ENCODE measurements at regions not wholly inside any gene's neighbourhood (a gene's known extent, or its start where the extent isn't known, plus 50 kb on each side); places are given as distances from the start of the nearest gene placed in this dataset.

DNA sequence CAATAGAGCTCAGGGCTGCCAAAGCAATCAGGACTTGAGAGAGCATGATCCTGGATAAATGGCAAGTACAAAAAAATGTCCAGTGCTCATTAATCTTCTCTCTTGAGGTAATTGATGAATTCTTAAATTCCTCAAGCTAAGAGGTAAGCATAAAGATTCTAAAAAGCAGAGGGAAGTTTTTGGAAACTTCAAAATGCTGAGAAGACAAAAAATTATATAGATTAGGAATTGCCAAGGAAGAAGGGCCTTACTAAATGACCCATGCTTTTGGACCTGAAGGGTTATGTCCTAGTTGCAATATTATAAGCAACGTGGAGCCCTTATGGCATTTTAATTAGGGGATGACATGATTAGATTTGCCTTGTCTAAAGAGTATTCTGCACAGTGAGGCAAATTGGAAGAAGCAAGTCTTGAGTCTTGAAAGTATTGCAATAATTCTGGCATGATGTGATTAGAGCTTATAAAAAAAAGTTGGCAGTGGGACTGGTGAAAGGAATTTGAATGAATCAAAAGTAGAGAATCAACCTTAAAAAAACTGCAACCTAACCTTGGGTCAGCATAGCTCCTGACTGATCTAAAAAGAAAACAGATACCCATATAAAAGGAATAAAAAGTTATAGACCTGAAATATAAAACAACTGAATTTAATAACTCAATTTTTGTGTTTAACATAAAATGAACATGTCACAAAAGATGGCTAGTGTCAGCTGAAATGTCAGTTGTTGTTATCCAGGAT, 323.8 kb upstream of the ARRDC3 start:
- Histone ChIP-seq H3K27ac (no peak overlapping the region), H3K4me1 (no peaks in the 10 kb centered on the region), H3K36me3 (no peaks in the 10 kb centered on the region), H3K9me3 (peaks cover 0 to 8% (median 0%) of the 10 kb centered on the region in 11 donors), H3K27me3 (no peaks in the 10 kb centered on the region), H3K4me3 (no peak overlapping the region)
- ATAC-seq (no peak), DNase-seq (no peak)
- TF ChIP-seq, protein P1, sequence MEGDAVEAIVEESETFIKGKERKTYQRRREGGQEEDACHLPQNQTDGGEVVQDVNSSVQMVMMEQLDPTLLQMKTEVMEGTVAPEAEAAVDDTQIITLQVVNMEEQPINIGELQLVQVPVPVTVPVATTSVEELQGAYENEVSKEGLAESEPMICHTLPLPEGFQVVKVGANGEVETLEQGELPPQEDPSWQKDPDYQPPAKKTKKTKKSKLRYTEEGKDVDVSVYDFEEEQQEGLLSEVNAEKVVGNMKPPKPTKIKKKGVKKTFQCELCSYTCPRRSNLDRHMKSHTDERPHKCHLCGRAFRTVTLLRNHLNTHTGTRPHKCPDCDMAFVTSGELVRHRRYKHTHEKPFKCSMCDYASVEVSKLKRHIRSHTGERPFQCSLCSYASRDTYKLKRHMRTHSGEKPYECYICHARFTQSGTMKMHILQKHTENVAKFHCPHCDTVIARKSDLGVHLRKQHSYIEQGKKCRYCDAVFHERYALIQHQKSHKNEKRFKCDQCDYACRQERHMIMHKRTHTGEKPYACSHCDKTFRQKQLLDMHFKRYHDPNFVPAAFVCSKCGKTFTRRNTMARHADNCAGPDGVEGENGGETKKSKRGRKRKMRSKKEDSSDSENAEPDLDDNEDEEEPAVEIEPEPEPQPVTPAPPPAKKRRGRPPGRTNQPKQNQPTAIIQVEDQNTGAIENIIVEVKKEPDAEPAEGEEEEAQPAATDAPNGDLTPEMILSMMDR (IDR thresholded peaks at IDR 0.05), result no peak
- intact Hi-C loops (cut with DNase I), result no loop called here
- 16 to 18% methylated on average over 1 of the region's 1 CpG for WGBS, 2 donors

DNA sequence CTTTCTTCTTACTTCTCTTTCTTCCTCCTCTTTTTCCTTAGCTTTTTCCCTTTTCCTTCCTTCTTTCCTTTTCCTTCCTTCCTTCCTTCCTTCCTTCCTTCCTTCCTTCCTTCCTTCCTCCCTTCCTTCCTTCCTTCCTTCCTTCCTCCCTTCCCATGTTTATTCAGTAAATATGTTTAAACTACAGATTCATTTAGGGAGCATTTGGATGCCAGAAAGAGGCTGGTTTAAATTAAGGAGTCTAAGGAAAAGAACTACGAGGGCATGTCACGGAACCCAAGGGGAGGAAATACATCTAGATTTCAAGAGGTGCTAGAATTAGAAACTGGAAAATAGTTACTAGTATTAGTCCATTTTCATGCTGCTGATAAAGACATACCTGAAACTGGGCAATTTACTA, 320.0 kb upstream of the ARRDC3 start:
- no peak for ATAC-seq
- no peak for DNase-seq
- Histone ChIP-seq H3K27me3 (no peaks in the 10 kb centered on the region), H3K4me3 (no peak overlapping the region), H3K4me1 (no peaks in the 10 kb centered on the region), H3K9me3 (peaks cover 0 to 20% (median 0%) of the 10 kb centered on the region in 11 donors), H3K36me3 (no peaks in the 10 kb centered on the region), H3K27ac (no peak overlapping the region)
- 86 to 93% methylated on average over 2 of the region's 2 CpGs for WGBS, 2 donors
- TF ChIP-seq, protein P1 (IDR thresholded peaks at IDR 0.05), result no peak
- intact Hi-C loops (cut with DNase I), result no loop called here

DNA sequence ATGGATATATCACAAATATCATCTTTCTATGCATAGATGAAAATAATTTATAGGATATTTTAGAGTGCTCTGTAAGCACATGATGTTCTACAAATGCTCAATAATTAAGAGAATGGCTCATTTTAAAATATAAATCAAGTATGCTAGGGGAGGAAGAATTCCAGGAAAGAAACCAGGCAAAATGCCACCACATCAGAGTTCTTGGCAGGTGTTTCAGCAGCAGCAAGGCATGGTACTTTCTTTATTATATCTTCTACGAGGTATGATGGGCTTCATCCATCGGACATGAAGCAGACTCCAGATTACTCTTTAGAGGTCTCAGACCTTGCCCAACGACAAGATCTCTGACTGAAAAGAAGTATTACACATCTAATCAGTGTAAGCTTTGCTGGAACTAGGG, 316.3 kb upstream of the ARRDC3 start:
- TF ChIP-seq, protein P1 (IDR thresholded peaks at IDR 0.05), result no peak
- H3K9me3 ChIP-seq, result peaks cover 0 to 31% (median 0%) of the 10 kb centered on the region in 11 donors
- H3K27ac ChIP-seq, result no peak overlapping the region
- ATAC-seq (no peak), DNase-seq (no peak)
- no peaks in the 10 kb centered on the region for H3K4me1 ChIP-seq
- no peaks in the 10 kb centered on the region for H3K36me3 ChIP-seq
- H3K27me3 ChIP-seq, result no peaks in the 10 kb centered on the region
- no peak overlapping the region for H3K4me3 ChIP-seq
- WGBS, 2 donors, result 51 to 55% methylated on average over 3 of the region's 3 CpGs
- intact Hi-C loops (cut with DNase I), result no loop called here

DNA sequence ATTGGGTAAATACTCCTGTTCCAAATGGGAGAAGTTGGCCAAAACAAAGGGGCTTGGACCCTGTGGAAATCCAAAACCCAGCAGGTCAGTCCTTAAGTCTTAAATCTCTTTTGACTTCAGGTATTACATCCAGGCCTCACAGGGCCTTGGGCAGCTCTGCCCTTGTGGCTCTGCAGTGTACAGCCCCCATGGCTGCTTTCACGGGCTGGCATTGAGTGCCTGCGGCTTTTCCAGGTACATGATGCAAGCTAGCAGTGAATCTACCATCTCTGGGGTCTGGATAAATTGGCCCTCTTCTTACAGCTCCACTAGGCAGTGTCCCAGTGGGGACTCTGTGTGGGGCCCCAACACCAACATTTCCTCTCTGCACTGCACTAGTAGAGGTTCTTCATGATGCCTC, 308.5 kb upstream of the ARRDC3 start:
- DNase-seq, result no peak

More for the DNA sequence above, 308.5 kb upstream of the ARRDC3 start:
- H3K4me1 ChIP-seq, result no peaks in the 10 kb centered on the region
- H3K9me3 ChIP-seq, result peaks cover 0 to 22% (median 0%) of the 10 kb centered on the region in 11 donors
- ATAC-seq, result no peak
- no peaks in the 10 kb centered on the region for H3K27me3 ChIP-seq
- 92 to 98% methylated on average over 2 of the region's 2 CpGs for WGBS, 2 donors
- no peak overlapping the region for H3K27ac ChIP-seq
- H3K4me3 ChIP-seq, result no peak overlapping the region
- intact Hi-C loops (cut with DNase I), result no loop called here
- no peaks in the 10 kb centered on the region for H3K36me3 ChIP-seq
- TF ChIP-seq, protein P1 (IDR thresholded peaks at IDR 0.05), result no peak

All from heart right ventricle (tissue), 16 donors.